ENCODE measurements at regions not wholly inside any gene's neighbourhood (a gene's known extent, or its start where the extent isn't known, plus 50 kb on each side); places are given as distances from the start of the nearest gene placed in this dataset.

GRCh38 chr5:165079389-165079788 is 1574.0 kb downstream of the MAT2B start:
- TF ChIP-seq CTCF (IDR thresholded peaks at IDR 0.05; ENCODE audit: insufficient read depth, low read length, poor library complexity, severe bottlenecking), result no peak
- no peak for TF ChIP-seq EZH2phosphoT487 (conservative IDR thresholded peaks at IDR 0.05; ENCODE audit: low read length)

All from SU-DHL-6 (cell line).